ENCODE measurements at regions not wholly inside any gene's neighbourhood (a gene's known extent, or its start where the extent isn't known, plus 50 kb on each side); places are given as distances from the start of the nearest gene placed in this dataset.

- TF ChIP-seq POLR2AphosphoS5 (IDR thresholded peaks at IDR 0.05; ENCODE audit: low read depth, low read length) (no peak), REST (IDR thresholded peaks at IDR 0.05; ENCODE audit: insufficient read depth in 1 of 2, low read depth in 2 of 2, low read length in 1 of 2) (no peak), CTCF (IDR thresholded peaks at IDR 0.05) (no peak), TCF7L2 (IDR thresholded peaks at IDR 0.05; ENCODE audit: low read depth, low read length) (no peak), SIN3A (IDR thresholded peaks at IDR 0.05; ENCODE audit: borderline replicate concordance, insufficient read depth, low read depth, low read length) (no peak)
These were observed 460.8 kb upstream of the CDH20 start for GRCh38 chr18:60872434-60872833.
